ENCODE measurements at regions not wholly inside any gene's neighbourhood (a gene's known extent, or its start where the extent isn't known, plus 50 kb on each side); places are given as distances from the start of the nearest gene placed in this dataset.

DNA sequence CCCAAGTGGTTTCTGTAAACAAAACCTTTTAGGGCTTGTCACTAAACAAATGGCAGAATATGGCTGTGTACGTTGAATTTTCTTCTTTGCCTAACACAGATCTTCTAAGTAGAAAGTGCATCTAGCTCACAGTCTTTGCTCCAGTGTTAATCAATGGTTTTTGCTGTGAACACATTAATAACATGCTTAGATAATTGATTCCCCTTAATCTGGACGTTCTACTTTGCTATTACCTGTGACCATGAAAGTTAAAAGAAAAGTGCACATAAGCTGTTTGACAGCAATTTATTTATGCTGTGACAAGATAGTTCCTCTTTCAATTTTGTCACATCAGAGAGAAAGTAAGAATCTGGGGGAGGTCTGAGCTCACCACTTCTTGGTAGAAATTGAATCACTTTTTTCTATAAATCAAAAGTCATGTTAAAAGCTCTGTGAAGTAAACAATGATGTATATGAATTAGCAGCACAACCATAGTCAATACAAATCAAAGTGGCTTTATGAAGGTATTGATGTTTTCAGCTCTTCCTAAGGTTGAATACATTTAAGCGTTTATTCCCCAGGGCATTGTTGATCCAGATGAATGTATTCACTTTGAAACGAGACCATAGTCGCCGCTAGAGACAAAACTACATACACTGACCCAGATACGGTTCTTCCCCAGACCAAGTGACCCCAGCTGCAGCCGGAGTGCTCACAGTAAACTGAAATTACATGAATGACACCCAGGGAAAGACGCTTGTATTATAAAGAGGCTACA is 174.6 kb upstream of the ZNF608 start:
- in situ Hi-C loops (cut with MboI; ENCODE audit: low sequenced_read_pairs), result no loop called here

DNA sequence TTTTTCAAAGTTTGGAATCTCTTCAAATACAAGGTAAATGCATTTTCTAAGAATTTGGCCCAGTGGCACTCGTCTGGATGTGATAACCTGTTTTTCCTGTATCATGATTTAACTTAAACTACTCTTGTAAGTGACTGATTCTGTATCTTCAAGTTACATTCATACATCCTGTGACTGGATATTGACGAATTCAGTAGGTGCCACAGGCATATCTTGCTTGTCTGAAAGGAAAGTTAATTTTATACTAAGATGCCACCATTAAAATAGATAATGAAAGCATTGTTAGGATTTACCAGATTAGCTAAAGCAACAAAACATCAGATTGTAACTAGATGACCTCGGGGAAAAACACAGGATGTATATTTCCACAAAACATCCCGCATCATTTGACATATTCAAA is 175.3 kb upstream of the ZNF608 start:
- in situ Hi-C loops (cut with MboI; ENCODE audit: low sequenced_read_pairs), result no loop called here

DNA sequence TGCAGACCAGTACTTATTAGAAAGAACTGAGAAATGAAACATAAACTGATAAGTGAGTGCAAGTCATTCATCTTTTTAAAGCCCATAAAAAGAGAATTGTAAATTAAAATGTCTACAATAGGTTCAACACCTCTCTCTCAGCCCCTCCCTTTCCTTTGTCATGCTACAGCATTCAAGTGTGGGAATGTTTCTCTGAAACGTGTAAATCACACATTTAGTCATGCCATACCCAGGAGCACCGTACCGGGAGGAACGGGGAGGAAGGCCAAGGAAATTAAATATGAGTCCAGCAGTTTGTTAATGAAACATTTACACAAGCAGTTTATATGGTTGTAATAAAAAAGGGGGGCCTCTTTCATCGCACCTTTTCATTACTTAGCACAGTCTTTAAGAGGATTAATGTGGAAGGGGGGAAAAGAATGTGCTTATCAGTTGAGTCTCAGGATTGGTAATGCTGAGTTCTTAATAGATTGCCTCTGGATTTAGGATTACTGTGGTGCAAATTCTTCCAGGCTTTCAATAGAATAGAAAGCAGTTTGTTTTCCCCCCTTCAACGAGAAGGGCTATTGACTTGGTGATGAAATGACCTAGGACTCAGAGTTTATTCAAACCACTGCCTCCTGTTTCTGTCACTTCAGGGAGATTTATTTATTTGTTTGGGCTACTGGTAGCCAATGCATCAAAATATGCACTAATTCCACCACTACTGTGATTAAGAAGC is 176.0 kb upstream of the ZNF608 start:
- in situ Hi-C loops (cut with MboI; ENCODE audit: low sequenced_read_pairs), result no loop called here

DNA sequence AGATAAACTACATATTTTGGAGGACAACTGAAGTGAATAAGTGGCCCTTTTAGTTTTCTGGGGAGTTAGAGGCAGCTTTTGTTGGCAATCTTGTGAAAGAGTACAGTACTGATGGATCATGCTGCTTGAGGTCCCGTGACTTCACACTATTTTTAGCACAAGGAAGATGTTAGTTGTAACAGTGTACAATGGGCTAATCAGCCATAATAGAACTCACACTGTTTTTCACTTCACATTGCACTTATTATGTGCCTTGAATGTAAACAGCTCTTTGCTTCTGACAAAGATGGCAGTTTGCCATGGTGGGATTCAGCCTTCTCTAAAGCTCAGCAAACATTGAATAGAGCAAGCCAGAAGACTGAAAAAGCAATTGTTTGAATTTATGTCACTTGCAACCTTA is 176.7 kb upstream of the ZNF608 start:
- in situ Hi-C loops (cut with MboI; ENCODE audit: low sequenced_read_pairs), result no loop called here

DNA sequence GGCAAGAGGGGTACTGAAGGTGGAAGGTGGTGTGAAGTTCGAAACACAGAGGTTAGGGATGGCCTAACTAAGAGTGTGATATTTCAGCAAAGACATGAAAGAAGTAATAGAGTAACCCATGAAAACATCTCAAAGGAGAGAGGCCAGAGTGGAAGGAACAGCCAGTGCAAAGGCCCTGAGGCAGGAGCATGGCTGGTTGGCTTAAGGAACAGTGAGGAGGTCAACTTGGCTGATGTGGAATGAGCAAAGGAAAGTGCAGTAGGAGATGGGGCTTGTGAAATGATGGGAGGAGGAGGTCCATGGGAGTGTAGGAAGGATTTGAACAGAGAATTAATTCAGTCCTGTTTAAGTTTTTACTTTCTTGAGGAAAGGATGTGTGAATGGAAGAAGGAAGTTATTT is 178.3 kb upstream of the ZNF608 start:
- in situ Hi-C loops (cut with MboI; ENCODE audit: low sequenced_read_pairs), result no loop called here

DNA sequence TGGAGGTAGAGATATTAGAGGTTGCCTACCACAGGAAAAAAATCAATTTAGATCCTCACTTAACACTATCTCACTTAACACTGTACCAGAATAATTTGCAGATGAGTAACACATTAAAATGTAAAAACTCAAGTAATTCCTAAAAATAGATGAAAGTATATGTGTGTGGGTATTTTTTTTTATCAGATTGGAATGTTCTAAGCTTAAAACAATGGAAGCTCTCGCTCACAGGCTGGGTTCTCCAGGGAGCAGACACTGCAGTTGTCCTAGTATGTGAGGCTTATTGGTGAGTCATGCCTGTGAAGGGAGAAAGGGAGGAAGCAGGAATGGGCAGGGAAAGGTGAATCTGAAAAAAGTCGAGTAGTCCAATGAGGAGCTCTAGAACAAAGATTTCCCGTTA is 181.3 kb upstream of the ZNF608 start:
- in situ Hi-C loops (cut with MboI; ENCODE audit: low sequenced_read_pairs), result no loop called here

GRCh38 chr5:124929000-124929399 is 182.6 kb upstream of the ZNF608 start:
- in situ Hi-C loops (cut with MboI; ENCODE audit: low sequenced_read_pairs), result no loop called here

DNA sequence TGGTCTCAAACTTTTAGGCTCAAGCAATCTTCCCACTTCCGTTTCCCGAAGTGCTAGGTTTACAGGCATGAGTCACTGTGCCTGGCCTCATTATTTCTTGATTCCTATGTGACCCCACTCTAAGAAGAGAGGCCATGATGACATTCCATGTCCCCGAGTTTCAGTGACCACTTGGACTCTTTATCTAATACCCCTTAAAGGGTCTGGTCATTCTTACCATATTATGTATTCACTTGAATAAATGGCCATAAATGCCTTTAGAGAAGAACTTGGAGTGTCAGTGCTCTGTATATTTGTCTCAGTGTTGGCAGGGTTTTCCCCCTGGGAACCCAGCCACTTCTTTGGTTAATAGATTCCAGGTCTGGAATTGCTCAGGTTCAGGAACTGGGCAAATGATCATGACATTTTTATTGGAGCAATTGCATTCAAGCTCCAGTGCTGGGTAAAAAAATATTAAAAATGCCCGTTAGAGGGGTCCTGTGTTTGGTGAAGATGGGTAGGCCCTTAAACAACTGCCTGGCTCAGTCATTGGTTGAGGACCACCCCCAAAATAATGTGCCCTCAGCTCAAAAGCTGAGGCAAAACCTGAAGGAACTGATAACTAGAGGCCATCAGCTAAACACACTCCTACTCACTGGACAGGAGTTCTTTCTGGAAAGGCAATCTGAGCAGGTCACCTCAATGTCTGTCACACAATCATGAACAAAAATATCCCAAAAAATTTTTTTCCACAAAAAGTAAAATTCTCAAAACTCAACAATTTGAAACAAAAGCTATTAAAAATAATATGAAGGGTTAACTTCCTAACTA is 186.6 kb upstream of the ZNF608 start:
- in situ Hi-C loops (cut with MboI; ENCODE audit: low sequenced_read_pairs), result no loop called here

GRCh38 chr5:124935065-124935464 is 188.6 kb upstream of the ZNF608 start:
- in situ Hi-C loops (cut with MboI; ENCODE audit: low sequenced_read_pairs), result no loop called here

DNA sequence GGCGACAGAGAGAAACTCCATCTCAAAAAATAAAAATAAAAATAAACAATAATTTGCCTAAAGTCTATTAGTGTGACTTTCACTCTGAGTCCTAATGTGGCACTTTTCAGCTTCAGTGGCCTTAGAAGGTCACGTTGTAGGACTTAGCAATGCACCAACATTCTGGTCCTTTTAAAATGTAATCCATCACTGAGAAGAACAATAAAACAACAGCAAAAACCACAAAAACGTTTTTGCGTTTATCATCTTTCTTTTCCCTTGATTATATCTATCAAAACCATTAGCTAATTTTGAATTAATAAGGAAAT is 190.1 kb upstream of the ZNF608 start:
- in situ Hi-C loops (cut with MboI; ENCODE audit: low sequenced_read_pairs), result no loop called here

DNA sequence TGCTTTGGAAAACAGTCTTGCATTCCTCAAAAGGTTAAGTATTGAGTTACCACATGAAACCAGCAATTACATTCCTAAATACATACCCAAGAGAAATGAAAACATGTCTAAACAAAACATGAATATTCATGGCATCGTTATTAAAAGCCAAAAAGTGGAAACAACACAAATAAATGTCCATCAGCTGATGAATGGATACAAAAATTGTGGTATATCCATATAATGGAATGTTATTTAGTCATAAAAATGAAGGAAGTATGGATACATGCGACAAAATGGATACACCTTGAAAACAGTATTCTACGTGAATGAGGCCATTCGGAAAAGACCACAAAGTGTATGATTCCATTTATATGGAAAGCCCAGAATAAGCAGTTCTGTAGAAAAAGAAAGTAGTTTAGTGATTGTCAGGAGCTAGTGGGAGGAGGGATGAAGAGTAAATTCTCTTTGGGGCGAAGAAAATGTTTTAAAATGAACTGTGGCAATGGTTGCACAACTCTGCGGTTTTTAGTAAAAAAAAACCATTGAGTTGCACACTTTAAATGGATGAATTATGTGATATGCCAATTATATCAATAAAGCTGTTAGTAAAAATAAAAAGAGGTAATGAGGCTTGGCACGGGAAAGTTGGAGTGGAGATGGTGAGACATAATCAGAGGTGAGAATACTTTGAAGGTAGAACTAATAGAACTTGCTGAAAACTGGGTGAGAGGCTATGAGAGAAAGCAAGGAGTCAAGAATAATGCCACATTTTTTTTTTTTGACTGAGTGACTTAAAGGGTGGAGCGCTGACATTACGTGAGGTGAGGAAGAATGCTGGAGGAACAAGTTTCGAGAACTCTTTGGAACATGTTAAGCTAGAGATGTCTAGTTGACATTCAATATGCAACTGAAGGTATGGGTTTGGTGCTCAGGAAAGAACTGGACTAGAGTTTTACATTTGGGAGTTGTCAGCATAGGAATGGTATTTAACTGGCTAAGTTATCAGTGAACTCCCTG is 194.9 kb upstream of the ZNF608 start:
- in situ Hi-C loops (cut with MboI; ENCODE audit: low sequenced_read_pairs), result no loop called here

GRCh38 chr5:124948062-124948753 is 201.8 kb upstream of the ZNF608 start:
- in situ Hi-C loops (cut with MboI; ENCODE audit: low sequenced_read_pairs), result no loop called here

GRCh38 chr5:124948754-124949275 is 202.4 kb upstream of the ZNF608 start:
- in situ Hi-C loops (cut with MboI; ENCODE audit: low sequenced_read_pairs), result no loop called here

DNA sequence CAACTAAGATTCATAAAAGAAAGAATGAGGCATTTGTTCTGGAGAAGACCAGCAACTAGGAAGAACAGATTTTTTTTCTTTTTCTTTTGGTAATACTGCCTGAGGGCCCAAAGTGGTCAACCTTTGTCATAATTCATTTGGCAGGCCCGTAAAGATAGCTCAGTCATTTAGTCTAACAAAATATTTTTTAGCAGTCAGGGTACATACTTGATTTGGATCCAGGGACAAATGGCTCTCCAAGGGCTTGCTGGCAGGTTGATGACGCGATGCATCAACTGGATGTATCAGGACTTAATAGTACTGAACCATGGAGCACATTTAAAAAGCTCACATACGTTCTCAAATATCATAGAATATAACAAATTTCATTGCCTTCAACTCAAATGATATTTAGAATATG is 203.4 kb upstream of the ZNF608 start:
- in situ Hi-C loops (cut with MboI; ENCODE audit: low sequenced_read_pairs), result no loop called here

- in situ Hi-C loops (cut with MboI; ENCODE audit: low sequenced_read_pairs), result no loop called here
Observed at GRCh38 chr5:124951105-124951504, 204.7 kb upstream of the ZNF608 start.

DNA sequence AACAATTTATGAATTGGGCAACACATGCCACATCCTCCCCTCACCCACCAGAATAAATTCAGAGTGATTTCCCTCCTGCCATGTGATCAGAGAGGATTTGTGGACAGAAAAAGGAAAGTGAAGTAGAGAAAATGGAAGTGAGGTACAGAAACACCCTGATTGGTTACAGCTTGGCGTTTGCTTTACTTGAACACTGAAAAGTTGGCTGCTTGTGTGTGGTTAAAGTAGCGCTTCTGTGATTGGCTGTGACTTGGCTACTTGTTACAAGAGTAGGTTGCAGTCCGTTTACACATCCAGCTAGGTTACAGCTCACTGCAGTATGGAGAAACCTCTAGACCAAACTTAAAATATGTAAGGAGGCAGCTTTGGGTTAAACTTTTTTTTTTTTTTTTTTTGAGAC is 205.2 kb upstream of the ZNF608 start:
- in situ Hi-C loops (cut with MboI; ENCODE audit: low sequenced_read_pairs), result no loop called here

GRCh38 chr5:124952079-124952478 is 205.6 kb upstream of the ZNF608 start:
- in situ Hi-C loops (cut with MboI; ENCODE audit: low sequenced_read_pairs), result no loop called here

GRCh38 chr5:124952566-124952965 is 206.1 kb upstream of the ZNF608 start:
- in situ Hi-C loops (cut with MboI; ENCODE audit: low sequenced_read_pairs), result no loop called here

GRCh38 chr5:124954784-124955183 is 208.3 kb upstream of the ZNF608 start:
- in situ Hi-C loops (cut with MboI; ENCODE audit: low sequenced_read_pairs), result no loop called here

DNA sequence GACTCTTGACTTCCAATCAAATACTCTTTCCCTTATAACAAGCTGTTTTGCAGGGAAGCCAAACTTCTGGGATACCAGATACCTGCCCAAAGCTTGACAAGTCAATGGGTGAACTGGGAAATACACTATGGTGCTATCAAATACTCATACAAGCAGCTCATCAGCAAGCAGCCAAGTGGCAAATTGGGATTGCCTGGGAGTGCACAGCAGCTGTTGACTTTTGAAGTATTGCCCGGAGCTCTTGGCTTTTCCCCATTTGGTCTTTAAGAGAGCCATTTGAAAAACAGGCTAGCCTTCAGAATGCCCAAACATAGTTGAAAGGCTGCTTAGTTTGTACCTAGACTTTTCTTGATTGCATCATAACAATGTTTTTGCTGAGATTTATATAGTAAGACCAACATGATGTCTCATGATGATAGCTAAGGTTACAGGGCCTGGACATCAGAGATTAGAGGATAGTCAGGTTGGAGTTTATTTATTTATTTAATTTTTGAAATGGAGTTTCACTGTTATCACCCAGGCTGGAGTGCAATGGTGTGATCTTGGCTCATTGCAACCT is 210.1 kb upstream of the ZNF608 start:
- in situ Hi-C loops (cut with MboI; ENCODE audit: low sequenced_read_pairs), result no loop called here
